Large intestine (tissue), 3 donors: ENCODE measurements at regions not wholly inside any gene's neighbourhood (a gene's known extent, or its start where the extent isn't known, plus 50 kb on each side); places are given as distances from the start of the nearest gene placed in this dataset.

Experiments
- DNase-seq, 2 donors: peaks; one replicate each; pipeline versions ENCODE4 v3.0.0 to v3.0.0-alpha.2; 2013
- H3K27ac ChIP-seq: one replicate; pipeline ENCODE4 v1.5.1; 2013; ENCODE audit warnings: low read length
- H3K27me3 ChIP-seq: 2 replicates; pipeline ENCODE4 v1.6.1; 2013; ENCODE audit warnings: low read length; ENCODE audit not compliant: control insufficient read depth, insufficient read depth
- H3K36me3 ChIP-seq: 2 replicates; pipeline ENCODE4 v1.6.1; 2013; ENCODE audit warnings: low read length; ENCODE audit not compliant: control insufficient read depth, insufficient read depth
- H3K4me1 ChIP-seq: one replicate; pipeline ENCODE4 v1.6.1; 2013; ENCODE audit warnings: low read length; ENCODE audit not compliant: control insufficient read depth, insufficient read depth
- H3K4me3 ChIP-seq: one replicate; pipeline ENCODE4 v1.5.1; 2013; ENCODE audit warnings: low read length
- H3K9me3 ChIP-seq: one replicate; pipeline ENCODE4 v1.6.1; 2013; ENCODE audit warnings: mild to moderate bottlenecking, low read depth, low read length, moderate library complexity; ENCODE audit not compliant: control insufficient read depth
- WGBS: methylation state at CpG from one replicate; pipeline ENCODE4 v1.1.5; 2013; ENCODE audit warnings: low lambda C conversion rate; ENCODE audit not compliant: insufficient coverage; 5-methylcytosine and 5-hydroxymethylcytosine counted together

- Histone ChIP-seq H3K4me3 (no peak overlapping the region), H3K4me1 (no peaks in the 10 kb centered on the region), H3K36me3 (no peaks in the 10 kb centered on the region), H3K27ac (no peak overlapping the region), H3K9me3 (no peaks in the 10 kb centered on the region), H3K27me3 (no peaks in the 10 kb centered on the region)
- 23% methylated on average over 2 of the region's 3 CpGs for WGBS
- peak in 1 of 2 donors; percentile 34 for DNase-seq
These were observed 122.6 kb upstream of the SLC10A2 start for GRCh38 chr13:103188713-103189326.

GRCh38 chr13:103187721-103188156, 121.5 kb upstream of the SLC10A2 start:
- no peaks in the 10 kb centered on the region for H3K36me3 ChIP-seq
- DNase-seq: no peak
- no peak overlapping the region for H3K4me3 ChIP-seq
- no peaks in the 10 kb centered on the region for H3K27me3 ChIP-seq
- no peaks in the 10 kb centered on the region for H3K9me3 ChIP-seq
- no CpG with 5 or more reads among the region's 10 CpGs for WGBS
- H3K27ac ChIP-seq: no peak overlapping the region
- H3K4me1 ChIP-seq: no peaks in the 10 kb centered on the region

GRCh38 chr13:103184413-103184812, 118.2 kb upstream of the SLC10A2 start:
- H3K27ac ChIP-seq: no peak overlapping the region
- H3K27me3 ChIP-seq: no peaks in the 10 kb centered on the region
- H3K4me3 ChIP-seq: no peak overlapping the region
- H3K4me1 ChIP-seq: no peaks in the 10 kb centered on the region
- no peaks in the 10 kb centered on the region for H3K9me3 ChIP-seq
- no CpG with 5 or more reads among the region's 2 CpGs for WGBS
- no peaks in the 10 kb centered on the region for H3K36me3 ChIP-seq
- DNase-seq: no peak

DNA sequence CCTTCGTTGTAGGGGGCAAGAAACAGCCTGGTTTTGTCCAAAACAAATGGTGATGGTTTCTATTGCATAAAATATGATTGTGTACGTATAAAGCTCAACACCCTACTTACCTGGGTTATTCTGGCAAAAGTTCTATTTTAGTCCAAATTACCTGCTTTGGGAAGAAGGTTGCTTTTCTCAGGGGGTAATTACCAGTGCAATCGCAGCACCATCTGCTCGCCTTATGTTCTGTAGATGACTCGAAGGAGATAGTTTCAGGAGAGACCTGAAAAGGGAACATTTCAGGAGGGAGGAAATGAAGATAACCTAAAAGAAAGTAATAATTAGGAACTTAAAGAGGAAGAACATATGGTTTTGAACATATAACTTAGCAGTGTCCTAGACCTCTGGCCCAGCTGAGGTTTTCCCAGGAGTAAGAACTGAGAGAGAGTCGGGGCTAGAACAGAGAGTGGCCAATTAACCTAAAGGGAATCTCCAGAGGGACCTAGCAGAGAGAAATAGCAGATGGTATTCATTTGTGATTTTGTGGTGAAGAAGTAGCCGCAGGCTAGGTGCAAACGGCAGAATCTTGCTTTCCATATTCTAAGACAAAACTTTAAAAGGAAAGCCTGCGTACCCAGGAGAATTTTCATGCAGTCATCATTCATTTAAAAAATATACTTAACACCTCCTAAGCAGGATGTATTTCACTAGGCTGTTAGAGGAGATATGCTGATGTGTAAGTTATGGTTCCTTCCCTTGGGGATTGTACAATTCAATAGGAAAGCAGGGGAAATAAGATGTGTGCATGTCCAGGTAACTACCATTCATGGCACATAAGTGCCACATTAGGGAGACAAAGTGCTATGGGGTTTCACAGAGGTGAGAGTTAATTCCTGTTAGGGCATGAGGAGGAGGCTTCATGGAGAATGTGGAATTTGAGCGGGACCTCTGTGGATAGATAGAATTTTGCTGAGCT, 113.0 kb upstream of the SLC10A2 start:
- no peak overlapping the region for H3K27ac ChIP-seq
- H3K36me3 ChIP-seq: no peaks in the 10 kb centered on the region
- H3K27me3 ChIP-seq: no peaks in the 10 kb centered on the region
- DNase-seq: no peak
- no peak overlapping the region for H3K4me3 ChIP-seq
- 100% methylated on average over 5 of the region's 10 CpGs for WGBS
- no peaks in the 10 kb centered on the region for H3K9me3 ChIP-seq
- H3K4me1 ChIP-seq: no peaks in the 10 kb centered on the region

DNA sequence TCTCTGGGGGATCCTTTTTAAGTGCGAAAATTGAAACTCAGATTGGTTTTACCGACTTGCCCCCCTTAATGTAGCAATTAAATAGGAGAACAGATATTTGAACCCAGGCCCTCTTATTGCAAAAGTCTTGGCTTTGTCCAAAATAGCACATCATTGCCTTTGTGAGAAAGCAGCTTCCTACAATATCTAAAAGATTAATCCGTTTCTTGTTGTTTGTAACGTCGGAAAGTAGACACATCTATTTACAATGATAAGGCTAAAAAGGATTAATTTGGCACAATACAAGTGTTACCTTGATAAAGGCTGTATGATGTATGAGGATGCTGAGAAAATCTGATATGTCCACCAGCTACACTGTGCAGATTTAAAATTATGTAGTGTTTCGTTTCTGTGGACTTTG, 108.7 kb upstream of the SLC10A2 start:
- Histone ChIP-seq H3K27me3 (no peaks in the 10 kb centered on the region), H3K27ac (no peak overlapping the region), H3K9me3 (no peaks in the 10 kb centered on the region), H3K4me3 (no peak overlapping the region), H3K36me3 (no peaks in the 10 kb centered on the region), H3K4me1 (no peaks in the 10 kb centered on the region)
- no peak for DNase-seq
- whole genome bisulfite sequencing: 100% methylated on average over 2 of the region's 6 CpGs

- no peak for DNase-seq
- H3K4me3 ChIP-seq: no peak overlapping the region
- no peak overlapping the region for H3K27ac ChIP-seq
- H3K27me3 ChIP-seq: no peaks in the 10 kb centered on the region
- H3K36me3 ChIP-seq: no peaks in the 10 kb centered on the region
- no peaks in the 10 kb centered on the region for H3K4me1 ChIP-seq
- 86% methylated on average over 8 of the region's 16 CpGs for WGBS
- no peaks in the 10 kb centered on the region for H3K9me3 ChIP-seq
These were observed 102.8 kb upstream of the SLC10A2 start for GRCh38 chr13:103168901-103169508.

DNA sequence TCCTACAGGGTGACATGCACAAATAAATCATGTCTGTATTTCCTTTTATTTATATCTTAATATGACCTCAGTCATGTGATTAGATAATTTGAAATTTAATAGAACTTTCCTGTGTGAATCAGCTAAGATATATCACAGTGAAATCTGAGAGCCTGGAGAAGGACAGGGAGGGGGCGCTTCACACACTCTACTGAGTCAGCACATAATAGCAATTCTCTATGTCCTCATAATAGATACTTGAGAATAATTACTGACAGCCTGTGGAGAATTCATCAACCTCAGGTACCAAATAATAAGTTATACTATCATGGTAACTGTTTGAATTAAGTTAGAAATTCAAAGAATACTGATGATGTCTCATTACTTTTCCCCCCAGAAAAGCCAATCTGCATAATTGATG, 98.0 kb upstream of the SLC10A2 start:
- H3K4me3 ChIP-seq: no peak overlapping the region
- no peaks in the 10 kb centered on the region for H3K36me3 ChIP-seq
- H3K27me3 ChIP-seq: no peaks in the 10 kb centered on the region
- H3K9me3 ChIP-seq: no peaks in the 10 kb centered on the region
- no peak overlapping the region for H3K27ac ChIP-seq
- no peak for DNase-seq
- H3K4me1 ChIP-seq: no peaks in the 10 kb centered on the region
- WGBS: no CpG with 5 or more reads among the region's 1 CpG

DNA sequence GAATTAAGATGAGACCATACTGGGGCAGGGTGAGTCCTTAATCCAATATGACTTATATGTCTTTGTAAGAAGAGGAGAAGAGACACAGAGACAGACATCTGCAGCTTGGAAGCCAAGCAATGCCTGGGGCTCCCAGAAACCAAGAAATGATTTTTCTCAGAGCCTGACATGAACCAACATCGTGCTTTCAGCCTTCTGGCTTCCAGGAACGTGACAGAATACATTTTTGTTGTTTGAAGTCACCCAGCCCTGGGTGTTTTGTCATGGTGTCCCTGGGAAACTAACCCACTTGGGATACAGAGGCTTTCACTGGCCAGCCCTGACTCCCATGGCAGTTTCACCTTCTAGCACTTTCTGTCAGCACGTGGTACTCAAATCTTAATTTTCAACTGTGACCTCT, 95.3 kb upstream of the SLC10A2 start:
- Histone ChIP-seq H3K36me3 (no peaks in the 10 kb centered on the region), H3K4me1 (no peaks in the 10 kb centered on the region), H3K4me3 (no peak overlapping the region), H3K9me3 (no peaks in the 10 kb centered on the region), H3K27ac (no peak overlapping the region), H3K27me3 (no peaks in the 10 kb centered on the region)
- DNase-seq: no peak
- WGBS: 100% methylated on average over 1 of the region's 3 CpGs

GRCh38 chr13:103157434-103158145, 91.4 kb upstream of the SLC10A2 start:
- Histone ChIP-seq H3K4me3 (no peak overlapping the region), H3K9me3 (no peaks in the 10 kb centered on the region), H3K27ac (no peak overlapping the region), H3K27me3 (no peaks in the 10 kb centered on the region), H3K36me3 (no peaks in the 10 kb centered on the region), H3K4me1 (no peaks in the 10 kb centered on the region)
- no peak for DNase-seq
- no CpG with 5 or more reads among the region's 2 CpGs for WGBS

- Histone ChIP-seq H3K27me3 (no peaks in the 10 kb centered on the region), H3K4me1 (no peaks in the 10 kb centered on the region), H3K27ac (no peak overlapping the region), H3K9me3 (no peaks in the 10 kb centered on the region), H3K4me3 (no peak overlapping the region), H3K36me3 (no peaks in the 10 kb centered on the region)
- DNase-seq: no peak
- 80% methylated on average over 1 of the region's 3 CpGs for WGBS
These were observed 90.8 kb upstream of the SLC10A2 start for GRCh38 chr13:103157016-103157415.
